ENCODE measurements at regions not wholly inside any gene's neighbourhood (a gene's known extent, or its start where the extent isn't known, plus 50 kb on each side); places are given as distances from the start of the nearest gene placed in this dataset.

DNA sequence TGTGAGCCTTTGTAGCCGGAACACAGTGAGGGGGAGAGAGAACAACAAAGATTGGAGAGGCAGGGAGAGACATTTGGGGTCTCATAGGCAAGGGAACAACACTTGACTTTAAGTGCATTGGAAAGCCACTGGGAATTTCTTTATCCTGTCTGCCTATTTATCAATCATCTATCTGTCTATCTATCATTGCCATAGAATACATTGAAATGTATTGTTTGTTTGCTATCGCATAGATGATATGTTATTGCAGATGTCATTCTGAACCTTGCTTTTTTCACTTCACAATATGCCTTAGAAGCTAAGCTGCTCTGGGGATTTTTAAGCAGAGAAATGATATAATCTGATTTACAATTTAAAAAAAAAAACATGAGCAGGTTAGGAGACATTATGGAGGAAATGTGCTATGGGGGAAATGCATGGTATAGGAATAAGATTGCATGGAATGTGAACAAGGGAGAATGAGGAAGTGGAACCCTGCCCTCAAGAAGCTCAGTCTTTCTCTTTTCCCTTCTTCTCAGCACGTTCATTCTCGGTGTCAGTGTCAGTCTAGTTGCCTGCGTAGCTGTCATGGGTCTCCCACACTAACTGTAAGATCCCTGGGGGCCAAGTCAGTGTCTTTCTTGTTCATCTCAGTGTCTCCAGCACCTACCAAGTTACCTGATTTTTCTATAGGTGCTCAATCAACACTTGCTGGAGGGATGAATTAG, 158.7 kb upstream of the ARHGAP20 start:
- no peak for DNase-seq
- H3K9me3 ChIP-seq: no peaks in the 10 kb centered on the region
- TF ChIP-seq, protein P1, sequence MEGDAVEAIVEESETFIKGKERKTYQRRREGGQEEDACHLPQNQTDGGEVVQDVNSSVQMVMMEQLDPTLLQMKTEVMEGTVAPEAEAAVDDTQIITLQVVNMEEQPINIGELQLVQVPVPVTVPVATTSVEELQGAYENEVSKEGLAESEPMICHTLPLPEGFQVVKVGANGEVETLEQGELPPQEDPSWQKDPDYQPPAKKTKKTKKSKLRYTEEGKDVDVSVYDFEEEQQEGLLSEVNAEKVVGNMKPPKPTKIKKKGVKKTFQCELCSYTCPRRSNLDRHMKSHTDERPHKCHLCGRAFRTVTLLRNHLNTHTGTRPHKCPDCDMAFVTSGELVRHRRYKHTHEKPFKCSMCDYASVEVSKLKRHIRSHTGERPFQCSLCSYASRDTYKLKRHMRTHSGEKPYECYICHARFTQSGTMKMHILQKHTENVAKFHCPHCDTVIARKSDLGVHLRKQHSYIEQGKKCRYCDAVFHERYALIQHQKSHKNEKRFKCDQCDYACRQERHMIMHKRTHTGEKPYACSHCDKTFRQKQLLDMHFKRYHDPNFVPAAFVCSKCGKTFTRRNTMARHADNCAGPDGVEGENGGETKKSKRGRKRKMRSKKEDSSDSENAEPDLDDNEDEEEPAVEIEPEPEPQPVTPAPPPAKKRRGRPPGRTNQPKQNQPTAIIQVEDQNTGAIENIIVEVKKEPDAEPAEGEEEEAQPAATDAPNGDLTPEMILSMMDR (IDR thresholded peaks at IDR 0.05): no peak
- TF ChIP-seq POLR2A (IDR thresholded peaks at IDR 0.05): no peak
- H3K4me1 ChIP-seq: no peaks in the 10 kb centered on the region
- no peaks in the 10 kb centered on the region for H3K27me3 ChIP-seq
- H3K27ac ChIP-seq: no peak overlapping the region
- H3K36me3 ChIP-seq: no peaks in the 10 kb centered on the region
- no peak overlapping the region for H3K4me3 ChIP-seq

DNA sequence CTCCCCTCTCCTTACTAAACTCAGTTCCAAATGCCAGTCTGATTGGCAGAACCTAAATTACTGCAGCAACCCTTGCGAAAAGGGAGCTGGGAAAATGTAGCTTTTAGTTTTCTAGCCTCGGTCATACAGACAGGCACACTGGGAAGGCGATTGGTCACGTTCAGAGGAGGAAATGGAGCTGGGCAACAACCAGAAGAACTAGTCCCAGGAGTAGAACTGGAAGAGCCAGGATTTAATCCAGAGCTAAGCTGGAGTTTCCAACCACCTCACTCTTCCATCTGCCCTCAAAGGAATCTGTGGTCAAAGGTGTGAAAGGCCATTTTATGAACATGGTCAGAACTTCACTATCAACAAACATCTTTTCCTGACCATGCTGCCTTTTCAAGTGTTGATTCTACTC, 155.7 kb upstream of the ARHGAP20 start:
- Histone ChIP-seq H3K4me1 (no peaks in the 10 kb centered on the region), H3K27ac (no peak overlapping the region), H3K9me3 (no peaks in the 10 kb centered on the region), H3K36me3 (no peaks in the 10 kb centered on the region), H3K27me3 (no peaks in the 10 kb centered on the region), H3K4me3 (no peak overlapping the region)
- no peak for TF ChIP-seq POLR2A (IDR thresholded peaks at IDR 0.05)
- TF ChIP-seq, protein P1 (IDR thresholded peaks at IDR 0.05): no peak
- DNase-seq: no peak

DNA sequence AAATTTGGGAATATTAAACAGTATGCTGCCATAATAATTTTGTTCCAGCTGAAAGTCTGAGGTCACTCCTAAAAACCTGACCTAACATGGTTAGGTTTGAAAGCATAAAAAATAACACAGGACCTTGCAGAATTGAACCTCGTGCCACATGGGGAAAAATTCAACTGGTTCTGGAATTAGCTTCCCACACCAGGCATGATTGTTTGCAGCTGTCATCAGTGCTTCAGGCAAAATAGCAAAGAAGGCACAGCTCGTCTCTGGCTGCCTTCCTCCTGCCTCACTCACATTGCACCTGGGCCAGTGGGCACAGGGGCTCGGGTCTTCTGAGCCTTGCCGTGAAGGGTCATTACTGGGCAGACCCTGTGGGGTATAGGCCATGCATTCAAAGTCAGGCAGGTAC, 153.8 kb upstream of the ARHGAP20 start:
- Histone ChIP-seq H3K4me1 (no peaks in the 10 kb centered on the region), H3K27ac (no peak overlapping the region), H3K36me3 (no peaks in the 10 kb centered on the region), H3K4me3 (no peak overlapping the region), H3K9me3 (no peaks in the 10 kb centered on the region), H3K27me3 (no peaks in the 10 kb centered on the region)
- DNase-seq: no peak
- TF ChIP-seq, protein P1 (IDR thresholded peaks at IDR 0.05): no peak
- no peak for TF ChIP-seq POLR2A (IDR thresholded peaks at IDR 0.05)

DNA sequence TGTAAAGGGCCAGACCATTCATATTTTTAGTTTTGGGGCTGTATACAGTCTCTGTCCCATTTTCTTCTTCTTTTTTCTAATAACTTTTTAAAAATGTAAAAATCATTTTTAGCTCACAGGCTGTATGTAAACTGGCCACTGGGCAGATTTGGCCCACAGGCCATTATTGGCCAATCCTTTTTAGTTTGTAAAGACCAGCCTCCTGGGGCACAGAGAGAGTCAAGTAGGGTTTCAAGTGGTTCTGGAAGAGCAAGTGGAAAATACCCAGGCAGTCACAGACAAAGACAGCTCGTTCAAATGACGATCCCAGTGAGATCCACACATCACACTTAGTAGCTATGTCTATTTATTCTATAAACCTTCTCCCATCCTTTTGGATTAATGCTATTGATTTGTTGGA, 150.2 kb upstream of the ARHGAP20 start:
- TF ChIP-seq POLR2A (IDR thresholded peaks at IDR 0.05): no peak
- TF ChIP-seq, protein P1 (IDR thresholded peaks at IDR 0.05): no peak
- Histone ChIP-seq H3K27ac (no peak overlapping the region), H3K4me3 (no peak overlapping the region), H3K9me3 (no peaks in the 10 kb centered on the region), H3K27me3 (no peaks in the 10 kb centered on the region), H3K4me1 (peaks cover 0 to 22% (median 0%) of the 10 kb centered on the region in 4 donors), H3K36me3 (no peaks in the 10 kb centered on the region)
- DNase-seq: no peak

DNA sequence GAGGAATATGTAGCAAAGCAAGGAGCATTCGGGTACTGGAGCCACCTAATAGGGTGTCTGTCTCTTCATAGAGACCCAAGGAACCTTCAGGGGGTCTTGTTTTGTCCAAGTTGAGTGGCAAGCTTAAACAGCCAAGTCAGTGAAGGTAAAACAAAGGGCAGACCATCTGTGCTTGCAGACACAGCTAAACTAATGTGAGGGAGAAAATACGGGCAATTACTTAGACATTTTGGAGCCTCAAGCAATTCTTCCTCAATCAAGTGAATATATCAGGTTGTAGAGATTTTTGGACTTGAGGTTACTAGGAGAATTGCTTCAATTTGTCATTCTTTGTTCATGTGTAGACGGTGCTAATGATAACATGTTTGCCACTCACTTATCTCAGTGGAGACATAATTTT, 148.2 kb upstream of the ARHGAP20 start:
- H3K4me1 ChIP-seq: peaks cover 0 to 22% (median 0%) of the 10 kb centered on the region in 4 donors
- H3K27me3 ChIP-seq: no peaks in the 10 kb centered on the region
- no peak overlapping the region for H3K4me3 ChIP-seq
- H3K27ac ChIP-seq: peak overlapping the region in 2 of 4 donors; percentile 67 to 69
- TF ChIP-seq POLR2A (IDR thresholded peaks at IDR 0.05): no peak
- TF ChIP-seq, protein P1 (IDR thresholded peaks at IDR 0.05): no peak
- no peak for DNase-seq
- H3K36me3 ChIP-seq: no peaks in the 10 kb centered on the region
- no peaks in the 10 kb centered on the region for H3K9me3 ChIP-seq
